Hepatocyte (in vitro differentiated cells): ENCODE measurements at regions not wholly inside any gene's neighbourhood (a gene's known extent, or its start where the extent isn't known, plus 50 kb on each side); places are given as distances from the start of the nearest gene placed in this dataset.
"Not testable (repeated sequence)": the region's sequence is repeated elsewhere in the genome, so short reads cannot be mapped to it uniquely, and the experiment has no call there.

Source experiments
- EZH2 ChIP-seq: fragments of 200-600 bp; sonication (generic); IDR thresholded peaks from 2 replicates; pipeline ENCODE4 v1.6.1; 2016; ENCODE audit warnings: antibody characterized with exemption, mild to moderate bottlenecking, borderline replicate concordance
- EZH2phosphoT487 ChIP-seq: fragments of 200-600 bp; sonication (generic); IDR thresholded peaks from one replicate; pipeline ENCODE4 v1.6.1; 2018; ENCODE audit warnings: antibody characterized with exemption, mild to moderate bottlenecking, low read depth, moderate library complexity; ENCODE audit not compliant: unreplicated experiment, severe bottlenecking
- TF ChIP-seq, protein P1 (sequence below): fragments of 200-600 bp; sonication (generic); IDR thresholded peaks from 2 replicates; pipeline ENCODE4 v1.5.1; 2016; ENCODE audit warnings: antibody characterized with exemption, mild to moderate bottlenecking; ENCODE audit not compliant: poor library complexity

DNA sequence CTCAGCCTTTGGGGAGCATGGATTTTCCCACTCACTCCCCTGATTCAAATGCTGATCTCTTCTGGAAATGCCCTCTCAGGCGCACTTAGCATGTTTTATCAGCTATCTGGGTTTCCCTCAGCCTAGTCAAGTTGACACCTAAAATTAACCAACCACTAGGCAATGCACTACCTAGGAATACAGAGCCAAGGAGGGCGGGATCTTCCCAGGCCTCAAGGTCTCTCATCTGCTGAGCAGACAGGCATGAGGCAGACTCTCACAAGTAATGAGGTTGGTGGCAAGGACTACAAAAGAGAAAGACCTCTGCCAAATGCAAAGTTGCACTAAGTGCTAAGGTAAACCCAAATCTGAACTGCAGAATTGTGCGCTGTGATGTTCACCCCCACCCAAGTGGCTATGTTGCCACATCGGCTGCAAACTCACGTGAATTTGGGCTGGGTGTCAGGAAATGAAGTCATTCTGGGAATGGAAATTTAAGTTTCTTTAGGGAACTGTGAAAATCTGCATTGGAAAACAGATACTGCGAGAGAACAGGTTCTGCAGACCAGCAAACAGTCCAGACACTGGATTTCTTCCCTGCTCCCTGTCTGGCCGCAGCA, 332.9 kb downstream of the CACNA1B start:
- TF ChIP-seq, protein P1, sequence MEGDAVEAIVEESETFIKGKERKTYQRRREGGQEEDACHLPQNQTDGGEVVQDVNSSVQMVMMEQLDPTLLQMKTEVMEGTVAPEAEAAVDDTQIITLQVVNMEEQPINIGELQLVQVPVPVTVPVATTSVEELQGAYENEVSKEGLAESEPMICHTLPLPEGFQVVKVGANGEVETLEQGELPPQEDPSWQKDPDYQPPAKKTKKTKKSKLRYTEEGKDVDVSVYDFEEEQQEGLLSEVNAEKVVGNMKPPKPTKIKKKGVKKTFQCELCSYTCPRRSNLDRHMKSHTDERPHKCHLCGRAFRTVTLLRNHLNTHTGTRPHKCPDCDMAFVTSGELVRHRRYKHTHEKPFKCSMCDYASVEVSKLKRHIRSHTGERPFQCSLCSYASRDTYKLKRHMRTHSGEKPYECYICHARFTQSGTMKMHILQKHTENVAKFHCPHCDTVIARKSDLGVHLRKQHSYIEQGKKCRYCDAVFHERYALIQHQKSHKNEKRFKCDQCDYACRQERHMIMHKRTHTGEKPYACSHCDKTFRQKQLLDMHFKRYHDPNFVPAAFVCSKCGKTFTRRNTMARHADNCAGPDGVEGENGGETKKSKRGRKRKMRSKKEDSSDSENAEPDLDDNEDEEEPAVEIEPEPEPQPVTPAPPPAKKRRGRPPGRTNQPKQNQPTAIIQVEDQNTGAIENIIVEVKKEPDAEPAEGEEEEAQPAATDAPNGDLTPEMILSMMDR, result not testable (repeated sequence)
- not testable (repeated sequence) for TF ChIP-seq EZH2phosphoT487, EZH2
